ENCODE measurements at regions not wholly inside any gene's neighbourhood (a gene's known extent, or its start where the extent isn't known, plus 50 kb on each side); places are given as distances from the start of the nearest gene placed in this dataset.

- H3K4me3 ChIP-seq (replicated peaks; ENCODE audit: low read depth, low read length), result no peak overlapping the region
- DNase-seq (ENCODE audit: extremely low read depth, low read depth), result no peak
- TF ChIP-seq CTCF (IDR thresholded peaks at IDR 0.05; ENCODE audit: low read depth, low read length, missing control alignments), result no peak
Measured at GRCh38 chr3:162541923-162542322, 1045.3 kb downstream of the OTOL1 start.

GRCh38 chr3:162544246-162544645 lies 1047.6 kb downstream of the OTOL1 start:
- TF ChIP-seq CTCF (IDR thresholded peaks at IDR 0.05; ENCODE audit: low read depth, low read length, missing control alignments), result no peak
- no peak overlapping the region for H3K4me3 ChIP-seq (replicated peaks; ENCODE audit: low read depth, low read length)

GRCh38 chr3:162546910-162547309 lies 1050.3 kb downstream of the OTOL1 start:
- H3K4me3 ChIP-seq (replicated peaks; ENCODE audit: low read depth, low read length), result no peak overlapping the region
- no peak for TF ChIP-seq CTCF (IDR thresholded peaks at IDR 0.05; ENCODE audit: low read depth, low read length, missing control alignments)
- DNase-seq (ENCODE audit: extremely low read depth, low read depth), result no peak

More at GRCh38 chr3:162544246-162544645, 1047.6 kb downstream of the OTOL1 start:
- no peak for DNase-seq (ENCODE audit: extremely low read depth, low read depth)

GRCh38 chr3:162547321-162547720 lies 1050.7 kb downstream of the OTOL1 start:
- DNase-seq (ENCODE audit: extremely low read depth, low read depth), result no peak
- no peak for TF ChIP-seq CTCF (IDR thresholded peaks at IDR 0.05; ENCODE audit: low read depth, low read length, missing control alignments)
- H3K4me3 ChIP-seq (replicated peaks; ENCODE audit: low read depth, low read length), result no peak overlapping the region

GRCh38 chr3:162555761-162556160 lies 1059.2 kb downstream of the OTOL1 start:
- no peak for TF ChIP-seq CTCF (IDR thresholded peaks at IDR 0.05; ENCODE audit: low read depth, low read length, missing control alignments)
- H3K4me3 ChIP-seq (replicated peaks; ENCODE audit: low read depth, low read length), result no peak overlapping the region
- DNase-seq (ENCODE audit: extremely low read depth, low read depth), result no peak

GRCh38 chr3:162558016-162558415 lies 1061.4 kb downstream of the OTOL1 start:
- no peak overlapping the region for H3K4me3 ChIP-seq (replicated peaks; ENCODE audit: low read depth, low read length)
- no peak for DNase-seq (ENCODE audit: extremely low read depth, low read depth)
- no peak for TF ChIP-seq CTCF (IDR thresholded peaks at IDR 0.05; ENCODE audit: low read depth, low read length, missing control alignments)

- H3K4me3 ChIP-seq (replicated peaks; ENCODE audit: low read depth, low read length), result no peak overlapping the region
- DNase-seq (ENCODE audit: extremely low read depth, low read depth), result no peak
- no peak for TF ChIP-seq CTCF (IDR thresholded peaks at IDR 0.05; ENCODE audit: low read depth, low read length, missing control alignments)
Measured at GRCh38 chr3:162568706-162569105, 1072.1 kb downstream of the OTOL1 start.
